IMR-90 (cell line): ENCODE measurements at regions not wholly inside any gene's neighbourhood (a gene's known extent, or its start where the extent isn't known, plus 50 kb on each side); places are given as distances from the start of the nearest gene placed in this dataset.

ENCODE experiments used
- ATAC-seq: fragments of 200-7000 bp; cut with Tn5 transposase; 2 replicates; pipeline ENCODE4 v1.9.1; 2020; ENCODE audit warnings: low read depth, mild to moderate bottlenecking, moderate library complexity
- BruUV-seq: library from RNA; stranded (reverse); fragments of 400-500 nt; replicated peaks from 2 replicates; lab custom pipeline; 2021; lab: Mats Ljungman, UMichigan
- CTCF ChIA-PET: fragments of 300-600 bp; formaldehyde crosslinking; extraction: SDS; loops from one replicate; lab custom pipeline; 2021; ENCODE audit warnings: antibody characterized with exemption; lab: Yijun Ruan, JAX
- POLR2A ChIA-PET: fragments of 300-600 bp; sonication (Branson Sonifier 250); formaldehyde crosslinking; loops from one replicate; lab custom pipeline; 2022; ENCODE audit warnings: antibody characterized with exemption; ENCODE audit not compliant: unreplicated experiment; lab: Charles Lee
- DNase-seq: peaks from one replicate; pipeline ENCODE4 v3.0.0; 2013
- H2AFZ ChIP-seq: replicated peaks from 2 replicates; pipeline ENCODE3; 2013; ENCODE audit warnings: low read length, mild to moderate bottlenecking; ENCODE audit not compliant: poor library complexity
- H2AK5ac ChIP-seq: 2 replicates; pipeline ENCODE4 v1.6.1; 2013; ENCODE audit warnings: low read depth, low read length, inconsistent platforms
- H2AK9ac ChIP-seq: replicated peaks from 2 replicates; pipeline ENCODE3; 2013; ENCODE audit warnings: mild to moderate bottlenecking, low read depth, low read length, moderate library complexity; ENCODE audit not compliant: poor library complexity
- H2BK120ac ChIP-seq: 2 replicates; pipeline ENCODE4 v1.6.1; 2013; ENCODE audit warnings: low read depth, low read length, inconsistent platforms
- H2BK15ac ChIP-seq: 3 replicates; pipeline ENCODE4 v1.6.1; 2013; ENCODE audit warnings: low read depth, low read length, inconsistent platforms
- H2BK20ac ChIP-seq: 2 replicates; pipeline ENCODE4 v1.6.1; 2013; ENCODE audit warnings: low read depth, mild to moderate bottlenecking, inconsistent platforms, low read length, moderate library complexity
- H2BK5ac ChIP-seq: 2 replicates; pipeline ENCODE4 v1.6.1; 2013; ENCODE audit warnings: mild to moderate bottlenecking, low read depth, low read length, inconsistent platforms; ENCODE audit not compliant: poor library complexity, severe bottlenecking
- H3K14ac ChIP-seq: replicated peaks from 2 replicates; pipeline ENCODE4 v1.6.1; 2013; ENCODE audit warnings: low read depth, low read length, inconsistent platforms
- H3K18ac ChIP-seq: 2 replicates; pipeline ENCODE4 v1.6.1; 2013; ENCODE audit warnings: low read depth, low read length, control low read depth
- H3K23ac ChIP-seq: 2 replicates; pipeline ENCODE4 v1.6.1; 2013; ENCODE audit warnings: low read depth, low read length, inconsistent platforms
- H3K27ac ChIP-seq: 2 replicates; pipeline ENCODE4 v1.5.1; 2013; ENCODE audit warnings: mild to moderate bottlenecking, control low read depth, low read length; ENCODE audit not compliant: insufficient read depth
- H3K27me3 ChIP-seq: 2 replicates; pipeline ENCODE4 v1.6.1; 2013; ENCODE audit warnings: low read length; ENCODE audit not compliant: control insufficient read depth, insufficient read depth
- H3K36me3 ChIP-seq: 2 replicates; pipeline ENCODE4 v1.6.1; 2013; ENCODE audit warnings: low read length, mixed read lengths; ENCODE audit not compliant: control insufficient read depth, insufficient read depth
- H3K4ac ChIP-seq: 2 replicates; pipeline ENCODE4 v1.6.1; 2013; ENCODE audit warnings: low read depth, low read length, inconsistent platforms
- H3K4me1 ChIP-seq: 2 replicates; pipeline ENCODE4 v1.6.1; 2013; ENCODE audit warnings: low read length, mixed read lengths; ENCODE audit not compliant: control insufficient read depth, insufficient read depth
- H3K4me2 ChIP-seq: 2 replicates; pipeline ENCODE4 v1.6.1; 2013; ENCODE audit warnings: low read depth, mild to moderate bottlenecking, control low read depth, low read length, moderate library complexity
- H3K4me3 ChIP-seq: 2 replicates; pipeline ENCODE4 v1.5.1; 2013; ENCODE audit warnings: low read depth, mild to moderate bottlenecking, control low read depth, low read length, moderate library complexity; ENCODE audit not compliant: insufficient read depth
- H3K56ac ChIP-seq: 2 replicates; pipeline ENCODE4 v1.6.1; 2013; ENCODE audit warnings: low read length, inconsistent platforms; ENCODE audit not compliant: insufficient read depth; ENCODE audit errors: extremely low read depth
- H3K79me1 ChIP-seq, 2 experiments: 2 replicates each; pipeline ENCODE4 v1.6.1; 2013; ENCODE audit warnings: low read length in 2 of 2, inconsistent platforms in 1 of 2, low read depth in 1 of 2
- H3K9ac ChIP-seq: 2 replicates; pipeline ENCODE4 v1.6.1; 2013; ENCODE audit warnings: low read depth, low read length, control low read depth
- H3K9me1 ChIP-seq: 2 replicates; pipeline ENCODE4 v1.6.1; 2013; ENCODE audit warnings: low read length, inconsistent platforms; ENCODE audit not compliant: insufficient read depth
- H3K9me3 ChIP-seq: 2 replicates; pipeline ENCODE4 v1.6.1; 2013; ENCODE audit warnings: low read length; ENCODE audit not compliant: control insufficient read depth, insufficient read depth
- H4K20me1 ChIP-seq: 2 replicates; pipeline ENCODE4 v1.6.1; 2013; ENCODE audit warnings: low read length, inconsistent platforms; ENCODE audit not compliant: insufficient read depth
- H4K5ac ChIP-seq: 2 replicates; pipeline ENCODE4 v1.6.1; 2013; ENCODE audit warnings: mild to moderate bottlenecking, low read depth, low read length, control low read depth
- H4K8ac ChIP-seq, 2 experiments: 2 replicates each; pipeline ENCODE4 v1.6.1; 2013; ENCODE audit warnings: low read depth in 2 of 2, low read length in 2 of 2, control low read depth in 1 of 2, inconsistent platforms in 1 of 2
- H4K91ac ChIP-seq: 2 replicates; pipeline ENCODE4 v1.6.1; 2013; ENCODE audit warnings: low read depth, low read length, inconsistent platforms; ENCODE audit not compliant: insufficient read depth
- RFX5 ChIP-seq: IDR thresholded peaks from 2 replicates; pipeline ENCODE4 v1.8.0; 2012; ENCODE audit warnings: low read depth, mild to moderate bottlenecking, low read length, moderate library complexity
- WGBS, 2 experiments: methylation state at CpG; one replicate each; pipeline versions ENCODE4 v1.1.5 to v1.1.7; 2013; ENCODE audit warnings: missing lambda C conversion rate in 2 of 2; ENCODE audit not compliant: insufficient read length in 1 of 2; ENCODE audit errors: extremely low coverage in 2 of 2; 5-methylcytosine and 5-hydroxymethylcytosine counted together
- dilution Hi-C: fragments of 300-500 bp; cut with HindIII; formaldehyde crosslinking; loops from one replicate; pipeline ENCODE4 v1.14.3; 2018; ENCODE audit warnings: low sequenced_read_pairs; ENCODE audit not compliant: unreplicated experiment
- in situ Hi-C: fragments of 300-500 bp; cut with MboI; formaldehyde crosslinking; loops from 3 replicates; pipeline ENCODE4 v1.14.3; 2019; ENCODE audit warnings: low sequenced_read_pairs, inconsistent platforms, mixed read lengths
- intact Hi-C: fragments of 100-400 bp; cut with micrococcal nuclease; formaldehyde crosslinking; loops from 2 replicates; pipeline ENCODE4 v1.10.0; 2022

DNA sequence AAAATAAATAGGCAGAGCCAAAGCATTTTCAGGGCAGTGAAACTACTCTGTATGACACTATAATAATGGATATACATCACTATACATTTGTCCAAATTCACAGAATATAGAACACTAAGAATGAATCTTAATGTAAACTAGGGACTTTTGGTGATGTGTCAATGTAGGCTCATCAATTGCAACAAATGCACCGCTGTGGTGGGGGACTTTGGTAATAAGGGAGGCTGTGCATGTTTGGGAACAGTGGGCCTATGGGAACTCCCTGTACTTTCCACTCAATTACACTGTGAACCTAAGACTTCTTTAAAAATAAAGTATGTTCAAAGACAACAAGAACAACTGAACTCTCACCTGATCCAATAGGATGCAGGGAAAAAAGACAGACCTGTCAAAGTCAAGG is 220.7 kb downstream of the CMPK2 start:
- Histone ChIP-seq H3K27ac (no peak overlapping the region), H4K91ac (no peak overlapping the region), H4K20me1 (no peaks in the 10 kb centered on the region), H2AFZ (no peak overlapping the region), H2AK5ac (no peak overlapping the region), H3K79me1 (no peaks in the 10 kb centered on the region), H3K36me3 (no peaks in the 10 kb centered on the region), H4K8ac (no peak overlapping the region), H3K4ac (no peak overlapping the region), H3K18ac (no peak overlapping the region), H3K9me3 (no peaks in the 10 kb centered on the region), H3K4me3 (no peak overlapping the region), H2BK20ac (no peak overlapping the region), H2BK5ac (no peak overlapping the region), H3K9me1 (no peaks in the 10 kb centered on the region), H3K4me2 (no peak overlapping the region), H3K56ac (no peak overlapping the region), H3K27me3 (no peaks in the 10 kb centered on the region; the same call in 1 of the 2 replicates), H3K23ac (no peak overlapping the region), H2BK120ac (no peak overlapping the region), H3K4me1 (no peaks in the 10 kb centered on the region), H3K9ac (no peak overlapping the region), H2BK15ac (no peak overlapping the region), H3K14ac (no peak overlapping the region), H4K5ac (no peak overlapping the region), H2AK9ac (no peak overlapping the region)
- no CpG with 5 or more reads among the region's 1 CpG for WGBS, 2 experiments
- intact Hi-C loops (no loop called here), in situ Hi-C loops (no loop called here), dilution Hi-C loops (no loop called here)
- POLR2A ChIA-PET, result no interaction called here
- BruUV-seq, result no TSS peak
- CTCF ChIA-PET, result no interaction called here
- no peak for TF ChIP-seq RFX5
- DNase-seq, result no peak
- ATAC-seq, result no peak
